Ishikawa (cell line): ENCODE measurements at regions not wholly inside any gene's neighbourhood (a gene's known extent, or its start where the extent isn't known, plus 50 kb on each side); places are given as distances from the start of the nearest gene placed in this dataset.

Experiments
- CEBPB ChIP-seq: IDR thresholded peaks from 2 replicates; pipeline ENCODE4 v1.6.1; 2012
- CREB1 ChIP-seq: IDR thresholded peaks from 2 replicates; pipeline ENCODE4 v1.6.1; 2012; ENCODE audit warnings: low read depth
- EGR1 ChIP-seq: IDR thresholded peaks from 2 replicates; pipeline ENCODE4 v1.6.1; 2012
- EP300 ChIP-seq: IDR thresholded peaks from 2 replicates; pipeline ENCODE4 v1.6.1; 2012; ENCODE audit warnings: borderline replicate concordance
- NFIC ChIP-seq: IDR thresholded peaks from 2 replicates; pipeline ENCODE4 v1.6.1; 2012
- RAD21 ChIP-seq: IDR thresholded peaks from 2 replicates; pipeline ENCODE4 v1.6.1; 2012; ENCODE audit warnings: low read depth
- TAF1 ChIP-seq: IDR thresholded peaks from 2 replicates; pipeline ENCODE4 v1.6.1; 2012; ENCODE audit warnings: low read depth, mild to moderate bottlenecking
- TCF12 ChIP-seq: IDR thresholded peaks from 2 replicates; pipeline ENCODE4 v1.6.1; 2012; ENCODE audit warnings: low read depth
- TEAD4 ChIP-seq: IDR thresholded peaks from 2 replicates; pipeline ENCODE4 v1.6.1; 2012
- YY1 ChIP-seq: IDR thresholded peaks from 2 replicates; pipeline ENCODE4 v1.6.1; 2012; ENCODE audit warnings: low read depth
- ZBTB7A ChIP-seq: IDR thresholded peaks from 2 replicates; pipeline ENCODE4 v1.6.1; 2012; ENCODE audit warnings: low read depth
- TF ChIP-seq, protein P1 (sequence below): IDR thresholded peaks from 2 replicates; pipeline ENCODE4 v1.6.1; 2012; ENCODE audit warnings: low read depth, mild to moderate bottlenecking
- TF ChIP-seq, protein P2 (sequence below): IDR thresholded peaks from 2 replicates; pipeline ENCODE4 v1.6.1; 2012
- TF ChIP-seq, protein P3 (sequence below): IDR thresholded peaks from 2 replicates; pipeline ENCODE4 v1.6.1; 2012

DNA sequence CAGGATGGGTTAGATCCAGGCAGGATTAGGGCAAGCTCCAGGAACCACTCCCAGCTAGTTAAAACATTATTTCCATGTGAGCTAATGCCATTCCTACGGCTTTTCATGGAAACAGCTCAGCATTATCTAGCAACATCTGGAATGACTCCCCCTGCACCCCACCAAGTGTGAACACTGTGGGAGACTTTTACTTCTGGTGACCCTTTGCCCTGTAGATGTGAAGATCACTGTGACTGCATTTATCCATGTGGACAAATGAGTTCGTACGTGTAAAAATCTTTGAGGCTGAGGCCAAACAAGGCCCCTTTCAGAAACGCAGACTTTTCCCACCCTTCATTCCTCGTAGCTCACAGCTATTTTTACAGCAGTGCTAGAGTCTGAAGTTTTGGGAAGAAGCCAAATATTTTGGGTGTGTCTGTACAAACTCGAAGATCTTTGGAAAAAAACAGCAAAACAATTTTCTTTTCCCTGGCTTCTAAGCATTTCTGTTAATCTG, 221.8 kb upstream of the SOX4 start:
- TF ChIP-seq EGR1 = no peak
- TF ChIP-seq TAF1 = no peak
- TF ChIP-seq NFIC = peak; percentile 57; the same call in 1 of the 2 replicates
- TF ChIP-seq EP300 = no peak
- TF ChIP-seq, protein P1, sequence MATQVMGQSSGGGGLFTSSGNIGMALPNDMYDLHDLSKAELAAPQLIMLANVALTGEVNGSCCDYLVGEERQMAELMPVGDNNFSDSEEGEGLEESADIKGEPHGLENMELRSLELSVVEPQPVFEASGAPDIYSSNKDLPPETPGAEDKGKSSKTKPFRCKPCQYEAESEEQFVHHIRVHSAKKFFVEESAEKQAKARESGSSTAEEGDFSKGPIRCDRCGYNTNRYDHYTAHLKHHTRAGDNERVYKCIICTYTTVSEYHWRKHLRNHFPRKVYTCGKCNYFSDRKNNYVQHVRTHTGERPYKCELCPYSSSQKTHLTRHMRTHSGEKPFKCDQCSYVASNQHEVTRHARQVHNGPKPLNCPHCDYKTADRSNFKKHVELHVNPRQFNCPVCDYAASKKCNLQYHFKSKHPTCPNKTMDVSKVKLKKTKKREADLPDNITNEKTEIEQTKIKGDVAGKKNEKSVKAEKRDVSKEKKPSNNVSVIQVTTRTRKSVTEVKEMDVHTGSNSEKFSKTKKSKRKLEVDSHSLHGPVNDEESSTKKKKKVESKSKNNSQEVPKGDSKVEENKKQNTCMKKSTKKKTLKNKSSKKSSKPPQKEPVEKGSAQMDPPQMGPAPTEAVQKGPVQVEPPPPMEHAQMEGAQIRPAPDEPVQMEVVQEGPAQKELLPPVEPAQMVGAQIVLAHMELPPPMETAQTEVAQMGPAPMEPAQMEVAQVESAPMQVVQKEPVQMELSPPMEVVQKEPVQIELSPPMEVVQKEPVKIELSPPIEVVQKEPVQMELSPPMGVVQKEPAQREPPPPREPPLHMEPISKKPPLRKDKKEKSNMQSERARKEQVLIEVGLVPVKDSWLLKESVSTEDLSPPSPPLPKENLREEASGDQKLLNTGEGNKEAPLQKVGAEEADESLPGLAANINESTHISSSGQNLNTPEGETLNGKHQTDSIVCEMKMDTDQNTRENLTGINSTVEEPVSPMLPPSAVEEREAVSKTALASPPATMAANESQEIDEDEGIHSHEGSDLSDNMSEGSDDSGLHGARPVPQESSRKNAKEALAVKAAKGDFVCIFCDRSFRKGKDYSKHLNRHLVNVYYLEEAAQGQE = no peak
- no peak for TF ChIP-seq CEBPB
- no peak for TF ChIP-seq CREB1
- TF ChIP-seq ZBTB7A = no peak
- no peak for TF ChIP-seq TCF12
- TF ChIP-seq, protein P2, sequence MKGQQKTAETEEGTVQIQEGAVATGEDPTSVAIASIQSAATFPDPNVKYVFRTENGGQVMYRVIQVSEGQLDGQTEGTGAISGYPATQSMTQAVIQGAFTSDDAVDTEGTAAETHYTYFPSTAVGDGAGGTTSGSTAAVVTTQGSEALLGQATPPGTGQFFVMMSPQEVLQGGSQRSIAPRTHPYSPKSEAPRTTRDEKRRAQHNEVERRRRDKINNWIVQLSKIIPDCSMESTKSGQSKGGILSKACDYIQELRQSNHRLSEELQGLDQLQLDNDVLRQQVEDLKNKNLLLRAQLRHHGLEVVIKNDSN = no peak
- TF ChIP-seq TEAD4 = no peak
- TF ChIP-seq RAD21 = no peak
- TF ChIP-seq, protein P3, sequence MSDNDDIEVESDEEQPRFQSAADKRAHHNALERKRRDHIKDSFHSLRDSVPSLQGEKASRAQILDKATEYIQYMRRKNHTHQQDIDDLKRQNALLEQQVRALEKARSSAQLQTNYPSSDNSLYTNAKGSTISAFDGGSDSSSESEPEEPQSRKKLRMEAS = no peak
- no peak for TF ChIP-seq YY1
